ENCODE measurements at regions not wholly inside any gene's neighbourhood (a gene's known extent, or its start where the extent isn't known, plus 50 kb on each side); places are given as distances from the start of the nearest gene placed in this dataset.

GRCh38 chr1:232454227-232454886 is 175.6 kb downstream of the SIPA1L2 start:
- DNase-seq (ENCODE audit: low read depth), result no peak
- H3K4me3 ChIP-seq (ENCODE audit: low read depth, low read length), result no peak overlapping the region
- no peak for TF ChIP-seq CTCF (IDR thresholded peaks at IDR 0.05; ENCODE audit: low read depth, low read length, missing control alignments)
- in situ Hi-C loops (cut with HindIII; ENCODE audit: low sequenced_read_pairs), result no loop called here

DNA sequence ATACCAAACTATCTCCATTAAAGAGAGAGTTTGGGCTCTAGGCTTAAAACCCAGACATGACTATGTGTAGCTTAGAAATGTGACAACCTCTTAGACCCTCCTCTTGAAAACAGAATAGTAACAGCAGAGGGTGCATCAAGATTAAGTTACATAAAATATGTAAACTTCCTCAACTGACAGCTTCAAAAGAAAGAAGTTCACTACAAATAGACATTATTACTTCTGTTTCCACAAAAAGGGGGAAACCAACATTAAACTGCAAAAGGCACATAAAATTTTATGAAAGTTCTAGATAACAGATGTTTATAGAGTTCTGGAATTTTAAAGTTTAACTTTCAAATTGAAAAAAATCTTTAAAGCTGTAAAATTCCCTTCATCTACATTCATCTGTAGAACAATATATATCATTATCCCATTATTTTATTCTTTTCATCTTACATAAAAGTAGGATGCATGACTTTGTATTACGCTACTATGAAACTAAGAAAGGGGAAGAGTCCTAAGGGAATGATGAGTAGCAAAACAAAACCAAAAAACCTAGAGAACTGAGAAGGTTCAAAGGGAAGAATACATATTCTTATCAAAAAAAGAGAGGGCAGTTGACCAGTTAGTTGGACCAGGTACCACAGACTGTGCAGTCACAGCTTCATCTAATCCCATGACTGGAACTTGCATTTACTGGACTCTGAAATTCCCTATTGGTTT is 177.0 kb downstream of the SIPA1L2 start:
- in situ Hi-C loops (cut with HindIII; ENCODE audit: low sequenced_read_pairs), result no loop called here
- no peak for TF ChIP-seq CTCF (IDR thresholded peaks at IDR 0.05; ENCODE audit: low read depth, low read length, missing control alignments)
- no peak for DNase-seq (ENCODE audit: low read depth)
- no peak overlapping the region for H3K4me3 ChIP-seq (ENCODE audit: low read depth, low read length)

DNA sequence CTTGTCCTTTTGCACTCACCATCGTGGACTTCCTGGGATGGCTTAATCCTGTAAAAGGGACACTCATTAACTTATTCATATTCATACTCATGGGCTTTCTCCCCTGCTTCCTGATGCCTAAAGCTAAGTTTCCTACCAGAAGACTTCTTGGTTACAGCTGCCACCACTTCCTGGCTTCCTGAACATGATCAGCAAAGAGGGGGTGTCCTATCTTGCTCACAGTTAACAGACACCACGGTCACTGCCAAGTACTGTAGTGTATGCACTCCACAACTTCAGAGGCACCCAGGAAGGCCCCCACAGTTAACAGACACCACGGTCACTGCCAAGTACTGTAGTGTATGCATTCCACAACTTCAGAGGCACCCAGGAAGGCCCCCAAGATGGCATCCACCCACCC is 177.8 kb downstream of the SIPA1L2 start:
- in situ Hi-C loops (cut with HindIII; ENCODE audit: low sequenced_read_pairs), result no loop called here
- no peak overlapping the region for H3K4me3 ChIP-seq (ENCODE audit: low read depth, low read length)
- no peak for TF ChIP-seq CTCF (IDR thresholded peaks at IDR 0.05; ENCODE audit: low read depth, low read length, missing control alignments)
- no peak for DNase-seq (ENCODE audit: low read depth)

DNA sequence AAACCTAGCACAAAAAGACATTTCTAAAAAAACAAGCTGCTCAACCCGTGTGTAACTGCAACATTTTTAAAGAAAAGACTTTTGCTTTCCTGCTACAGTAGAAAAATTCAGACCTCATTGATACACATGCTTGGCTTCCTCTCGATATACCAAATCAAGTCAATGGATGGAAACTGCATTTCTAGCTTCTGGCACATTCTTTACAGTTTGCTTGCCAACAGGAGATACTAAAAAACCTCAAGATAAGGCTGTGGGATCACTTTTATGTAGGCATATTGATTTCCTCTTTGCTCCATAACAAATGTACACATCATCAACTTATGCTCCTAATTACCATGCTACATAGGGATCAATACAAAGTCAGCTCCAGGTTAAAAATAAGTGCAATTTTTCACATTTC is 178.4 kb downstream of the SIPA1L2 start:
- H3K4me3 ChIP-seq (ENCODE audit: low read depth, low read length), result no peak overlapping the region
- no peak for DNase-seq (ENCODE audit: low read depth)
- in situ Hi-C loops (cut with HindIII; ENCODE audit: low sequenced_read_pairs), result no loop called here
- no peak for TF ChIP-seq CTCF (IDR thresholded peaks at IDR 0.05; ENCODE audit: low read depth, low read length, missing control alignments)

DNA sequence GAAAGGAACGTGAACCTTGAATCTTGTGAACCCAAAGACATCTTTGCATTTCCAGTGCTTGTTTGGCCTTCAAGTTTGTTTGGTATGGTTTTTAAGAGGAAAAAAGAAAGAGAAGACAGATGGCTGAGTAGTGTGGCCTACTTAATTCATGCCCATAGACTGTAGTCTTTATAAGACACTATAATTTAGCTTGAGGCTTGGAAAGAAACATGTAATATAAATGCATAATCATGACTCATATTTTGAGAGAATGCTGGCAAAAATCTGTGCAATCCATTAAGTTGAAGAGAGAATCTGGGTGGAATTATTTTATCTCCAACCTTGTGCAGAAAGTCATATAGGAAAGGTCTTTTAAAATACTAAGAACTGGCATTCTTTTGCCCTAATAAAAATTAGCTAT is 179.3 kb downstream of the SIPA1L2 start:
- in situ Hi-C loops (cut with HindIII; ENCODE audit: low sequenced_read_pairs), result no loop called here
- no peak for DNase-seq (ENCODE audit: low read depth)
- TF ChIP-seq CTCF (IDR thresholded peaks at IDR 0.05; ENCODE audit: low read depth, low read length, missing control alignments), result no peak
- H3K4me3 ChIP-seq (ENCODE audit: low read depth, low read length), result no peak overlapping the region

DNA sequence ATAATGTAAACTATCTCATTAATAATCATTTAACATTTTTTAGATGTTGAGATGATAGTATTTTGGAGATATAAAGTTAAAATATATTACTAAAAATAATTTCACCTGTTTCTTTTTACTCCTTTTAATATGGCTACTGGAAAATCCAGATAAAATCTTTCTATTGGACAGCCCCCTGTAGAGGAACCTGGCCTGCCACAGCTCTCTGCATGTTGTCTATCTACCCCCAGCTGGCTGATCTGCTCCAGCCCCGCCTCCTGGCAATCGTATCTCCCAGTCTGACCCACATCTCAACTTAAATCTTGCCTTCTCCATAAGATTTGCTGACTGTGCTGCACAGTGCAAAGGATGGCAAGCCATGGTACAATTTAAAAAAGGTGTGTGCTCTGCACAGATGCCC is 182.8 kb downstream of the SIPA1L2 start:
- in situ Hi-C loops (cut with HindIII; ENCODE audit: low sequenced_read_pairs), result no loop called here
- DNase-seq (ENCODE audit: low read depth), result no peak
- TF ChIP-seq CTCF (IDR thresholded peaks at IDR 0.05; ENCODE audit: low read depth, low read length, missing control alignments), result no peak
- no peak overlapping the region for H3K4me3 ChIP-seq (ENCODE audit: low read depth, low read length)
